ENCODE measurements at regions not wholly inside any gene's neighbourhood (a gene's known extent, or its start where the extent isn't known, plus 50 kb on each side); places are given as distances from the start of the nearest gene placed in this dataset.

- TF ChIP-seq CBFB (CRISPR knock-in tag; IDR thresholded peaks at IDR 0.05): no peak
- no peak for TF ChIP-seq NR2C2 (CRISPR knock-in tag; IDR thresholded peaks at IDR 0.05)
- no peak for TF ChIP-seq NR2C2 (tag; IDR thresholded peaks at IDR 0.05)
- TF ChIP-seq RBM22 (IDR thresholded peaks at IDR 0.05; ENCODE audit: low read depth, low read length, poor library complexity, severe bottlenecking): no peak
- no peak for TF ChIP-seq MXI1 (IDR thresholded peaks at IDR 0.05; ENCODE audit: low read depth, low read length)
- no peak for TF ChIP-seq HCFC1 (IDR thresholded peaks at IDR 0.05; ENCODE audit: low read depth, low read length)
- no peak for TF ChIP-seq NRF1 (conservative IDR thresholded peaks at IDR 0.05 in 1 of 2, IDR thresholded peaks at IDR 0.05 in 1 of 2)
- TF ChIP-seq KAT7 (CRISPR knock-in tag; IDR thresholded peaks at IDR 0.05; ENCODE audit: borderline replicate concordance): no peak
- no peak for TF ChIP-seq STAT5B (CRISPR knock-in tag; IDR thresholded peaks at IDR 0.05)
- no peak for TF ChIP-seq CTCF (IDR thresholded peaks at IDR 0.05 in 2 of 3, conservative IDR thresholded peaks at IDR 0.05 in 1 of 3; ENCODE audit: insufficient read depth in 2 of 3, low read depth in 1 of 3, low read length in 3 of 3)
- no peak for TF ChIP-seq GATA2 (CRISPR knock-in tag; IDR thresholded peaks at IDR 0.05)
Observed at GRCh38 chr5:113660206-113660605, 146.7 kb downstream of the YTHDC2 start.
